SK-N-SH (cell line): ENCODE measurements at regions not wholly inside any gene's neighbourhood (a gene's known extent, or its start where the extent isn't known, plus 50 kb on each side); places are given as distances from the start of the nearest gene placed in this dataset.

Experiments used
- CTCF ChIA-PET: fragments of 300-600, 350-600 bp; formaldehyde crosslinking; extraction: SDS; loops from one replicate; lab custom pipeline; 2021; lab: Yijun Ruan, JAX
- POLR2A ChIA-PET: fragments of 350-600 bp; sonication (Branson Sonifier 250); formaldehyde crosslinking; extraction: SDS; loops from one replicate; lab custom pipeline; 2020; ENCODE audit warnings: antibody characterized with exemption, inconsistent platforms; lab: Yijun Ruan, JAX
- DNase-seq: peaks from one replicate; pipeline ENCODE4 v3.0.0; 2012
- H2AFZ ChIP-seq: fragments of 200-600 bp; sonication (generic); 2 replicates; pipeline ENCODE4 v1.8.1; 2016; ENCODE audit warnings: antibody characterized with exemption, mild to moderate bottlenecking, low read depth
- H3F3A ChIP-seq: fragments of 200-600 bp; sonication (generic); replicated peaks from 2 replicates; pipeline ENCODE3; 2016; ENCODE audit warnings: antibody characterized with exemption, mild to moderate bottlenecking; ENCODE audit not compliant: insufficient read depth
- H3K27ac ChIP-seq, 2 experiments: fragments of 200-500 bp in 1 of 2; fragments of 200-600 bp in 1 of 2; sonication (Bioruptor generic) in 1 of 2; sonication (generic), shearing (Covaris generic) in 1 of 2; 2 replicates each; pipeline versions ENCODE4 v1.5.1 to v1.6.1; 2014 to 2016; ENCODE audit warnings: low read depth in 2 of 2, inconsistent platforms in 1 of 2, low read length in 1 of 2, mild to moderate bottlenecking in 1 of 2, mixed read lengths in 1 of 2
- H3K27me3 ChIP-seq: fragments of 200-600 bp; sonication (generic), shearing (Covaris generic); 2 replicates; pipeline ENCODE4 v1.6.1; 2016; ENCODE audit warnings: mixed run types; ENCODE audit not compliant: insufficient read depth
- H3K36me3 ChIP-seq, 2 experiments: fragments of 200-500 bp in 1 of 2; fragments of 200-600 bp in 1 of 2; sonication (Bioruptor generic) in 1 of 2; sonication (generic) in 1 of 2; replicated peaks in 1 of 2; 2 replicates each; pipeline versions ENCODE3 to v1.5.1; 2014 to 2016; ENCODE audit warnings: low read length in 1 of 2, mild to moderate bottlenecking in 1 of 2; ENCODE audit not compliant: insufficient read depth in 2 of 2, control insufficient read depth in 1 of 2
- H3K4me1 ChIP-seq, 2 experiments: fragments of 200-500 bp in 1 of 2; fragments of 200-600 bp in 1 of 2; sonication (Bioruptor generic) in 1 of 2; sonication (generic), shearing (Covaris generic) in 1 of 2; 2 replicates each; pipeline versions ENCODE4 v1.5.1 to v1.6.1; 2014 to 2016; ENCODE audit warnings: low read depth in 1 of 2, low read length in 1 of 2, mixed run types in 1 of 2; ENCODE audit not compliant: insufficient read depth in 2 of 2, control insufficient read depth in 1 of 2
- H3K4me2 ChIP-seq: fragments of 200-600 bp; sonication (generic), shearing (Covaris generic); 2 replicates; pipeline ENCODE4 v1.6.1; 2017; ENCODE audit warnings: mixed run types
- H3K4me3 ChIP-seq, 2 experiments: fragments of 200-500 bp in 1 of 2; fragments of 200-600 bp in 1 of 2; sonication (Bioruptor generic) in 1 of 2; sonication (generic), shearing (Covaris generic) in 1 of 2; 2 replicates each; pipeline versions ENCODE4 v1.5.1 to v1.8.1; 2014 to 2016; ENCODE audit warnings: low read depth in 2 of 2, inconsistent platforms in 1 of 2, low read length in 1 of 2, mild to moderate bottlenecking in 1 of 2, mixed read lengths in 1 of 2, moderate library complexity in 1 of 2
- H3K79me2 ChIP-seq: fragments of 200-600 bp; sonication (generic); 2 replicates; pipeline ENCODE4 v1.8.1; 2017; ENCODE audit warnings: mild to moderate bottlenecking; ENCODE audit not compliant: insufficient read depth
- H3K9ac ChIP-seq: fragments of 200-600 bp; sonication (generic); 2 replicates; pipeline ENCODE4 v1.6.1; 2017; ENCODE audit warnings: mixed run types
- H3K9me2 ChIP-seq: fragments of 200-600 bp; sonication (generic); 2 replicates; pipeline ENCODE4 v1.6.1; 2017; ENCODE audit warnings: mixed run types
- H3K9me3 ChIP-seq: fragments of 200-600 bp; sonication (generic); 2 replicates; pipeline ENCODE4 v1.6.1; 2017; ENCODE audit warnings: mixed run types, mild to moderate bottlenecking, moderate library complexity
- H4K20me1 ChIP-seq: fragments of 200-600 bp; sonication (generic); 2 replicates; pipeline ENCODE4 v1.6.1; 2017; ENCODE audit warnings: mild to moderate bottlenecking, mixed run types; ENCODE audit not compliant: insufficient read depth
- CHD2 ChIP-seq: fragments of 150-350 bp; IDR thresholded peaks from 2 replicates; pipeline ENCODE4 v1.6.1; 2018; ENCODE audit warnings: low read length; ENCODE audit not compliant: partially characterized antibody
- CTCF ChIP-seq: fragments of 200-600 bp; sonication (generic); IDR thresholded peaks from 2 replicates; pipeline ENCODE4 v1.6.1; 2017; ENCODE audit warnings: antibody characterized with exemption, mild to moderate bottlenecking, moderate library complexity
- ELF1 ChIP-seq: IDR thresholded peaks from 2 replicates; pipeline ENCODE4 v1.4.0; 2012
- EP300 ChIP-seq, 2 experiments: IDR thresholded peaks; 2 replicates each; pipeline versions ENCODE4 v1.4.0 to v1.6.1; 2012; ENCODE audit warnings: borderline replicate concordance in 1 of 2, low read depth in 1 of 2, low read length in 1 of 2
- EZH2phosphoT487 ChIP-seq: fragments of 200-600 bp; sonication (generic); IDR thresholded peaks from 2 replicates; pipeline ENCODE4 v1.6.1; 2017; ENCODE audit warnings: low read depth, mixed run types, mild to moderate bottlenecking, antibody characterized with exemption, moderate library complexity, borderline replicate concordance
- FOXJ3 ChIP-seq: sonication (generic); formaldehyde crosslinking; IDR thresholded peaks from 2 replicates; pipeline ENCODE4 v1.5.1; 2020; ENCODE audit warnings: mild to moderate bottlenecking, missing genetic modification reagents
- FOXM1 ChIP-seq: IDR thresholded peaks from 2 replicates; pipeline ENCODE4 v1.4.0; 2012; ENCODE audit warnings: low read depth, mild to moderate bottlenecking
- GABPA ChIP-seq: IDR thresholded peaks from 2 replicates; pipeline ENCODE4 v1.4.0; 2012; ENCODE audit warnings: low read depth, mild to moderate bottlenecking
- MAX ChIP-seq: IDR thresholded peaks from 2 replicates; pipeline ENCODE4 v1.4.0; 2012; ENCODE audit warnings: low read depth
- MXI1 ChIP-seq: IDR thresholded peaks from 2 replicates; pipeline ENCODE4 v1.6.1; 2012; ENCODE audit warnings: mild to moderate bottlenecking, low read depth, low read length, improper control_type of control experiment
- RAD21 ChIP-seq: IDR thresholded peaks from 2 replicates; pipeline ENCODE4 v1.6.1; 2012; ENCODE audit warnings: mild to moderate bottlenecking, low read length
- RCOR1 ChIP-seq: fragments of 150-350 bp; IDR thresholded peaks from 2 replicates; pipeline ENCODE4 v1.6.1; 2017; ENCODE audit warnings: antibody characterized with exemption, low read length
- RFX5 ChIP-seq: IDR thresholded peaks from 2 replicates; pipeline ENCODE4 v1.6.1; 2012; ENCODE audit warnings: mild to moderate bottlenecking, improper control_type of control experiment, low read length
- RXRA ChIP-seq: IDR thresholded peaks from 2 replicates; pipeline ENCODE4 v1.4.0; 2012; ENCODE audit warnings: low read depth, mild to moderate bottlenecking, borderline replicate concordance
- SIN3A ChIP-seq: IDR thresholded peaks from 2 replicates; pipeline ENCODE4 v1.6.1; 2012; ENCODE audit warnings: low read depth, mild to moderate bottlenecking, low read length, moderate library complexity, borderline replicate concordance
- TCF12 ChIP-seq: IDR thresholded peaks from 2 replicates; pipeline ENCODE4 v1.4.0; 2012
- TEAD4 ChIP-seq: IDR thresholded peaks from 2 replicates; pipeline ENCODE4 v1.4.0; 2012; ENCODE audit warnings: mild to moderate bottlenecking, borderline replicate concordance; ENCODE audit not compliant: insufficient read depth
- YY1 ChIP-seq: IDR thresholded peaks from 2 replicates; pipeline ENCODE4 v1.4.0; 2012; ENCODE audit warnings: low read depth, mild to moderate bottlenecking
- WGBS: methylation state at CpG from one replicate; pipeline ENCODE4 v1.1.6; 2017; ENCODE audit warnings: low lambda C conversion rate; 5-methylcytosine and 5-hydroxymethylcytosine counted together
- TF ChIP-seq, protein P1 (sequence below): IDR thresholded peaks from 2 replicates; pipeline ENCODE4 v1.4.0; 2012; ENCODE audit warnings: low read depth, borderline replicate concordance

DNA sequence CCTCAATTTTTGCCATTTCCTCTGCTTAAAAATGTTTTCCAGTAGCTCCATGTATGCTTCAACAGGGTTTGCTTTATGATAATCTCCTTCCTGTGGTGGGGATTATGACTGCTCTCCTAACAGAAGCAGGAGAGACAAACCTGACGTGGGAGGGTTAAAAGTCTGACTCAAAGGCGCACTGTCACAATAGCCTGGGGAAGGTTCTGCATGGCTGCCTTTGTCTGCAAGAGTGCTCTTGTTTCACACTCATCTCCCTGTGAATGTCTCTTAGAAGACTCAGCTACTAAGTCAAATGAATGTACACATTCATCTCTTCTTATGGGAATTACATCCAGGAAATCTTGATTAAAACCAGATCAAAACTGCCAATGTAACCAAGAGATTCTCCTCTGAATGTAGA is 90.9 kb upstream of the MTAP start (continued):
- TF ChIP-seq RAD21 (no peak), FOXM1 (no peak), RFX5 (no peak), YY1 (no peak), TEAD4 (no peak), RXRA (no peak)

DNA sequence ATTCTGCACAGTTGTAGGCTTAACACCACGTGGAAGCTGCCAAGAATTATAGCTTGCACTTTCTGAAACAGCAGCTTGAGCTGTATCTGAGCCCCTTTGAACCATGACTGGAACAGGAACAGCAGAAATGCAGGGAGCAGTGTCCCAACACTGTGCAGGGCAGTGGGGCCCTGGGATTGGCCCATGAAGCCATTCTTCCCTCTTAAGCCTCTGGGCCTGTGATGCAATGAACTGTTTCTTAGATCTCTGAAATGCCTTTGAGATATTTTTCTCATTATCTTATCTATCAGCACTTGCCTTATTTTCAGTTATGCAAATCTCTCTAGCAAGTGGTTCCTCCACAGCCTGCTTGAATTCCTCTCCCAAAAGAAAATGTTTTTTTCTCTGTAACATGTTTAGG is 87.0 kb upstream of the MTAP start:
- no peaks in the 10 kb centered on the region for H3K9me3 ChIP-seq
- H3K27me3 ChIP-seq, result peaks cover 19% of the 10 kb centered on the region; the same call in 1 of the 2 replicates
- WGBS, result 0% methylated on average over 1 of the region's 1 CpG
- H3K36me3 ChIP-seq, result no peaks in the 10 kb centered on the region
- TF ChIP-seq CHD2, result no peak
- TF ChIP-seq RCOR1, result no peak
- TF ChIP-seq YY1, result no peak
- TF ChIP-seq EP300 (IDR thresholded peaks at IDR 0.05; ENCODE audit: borderline replicate concordance in 1 of 2, low read depth in 1 of 2, low read length in 1 of 2), result no peak
- TF ChIP-seq FOXM1, result no peak
- TF ChIP-seq ELF1, result no peak
- no peak for TF ChIP-seq TCF12
- no peak for TF ChIP-seq SIN3A
- TF ChIP-seq FOXJ3 (CRISPR knock-in tag), result no peak
- no peak for TF ChIP-seq GABPA
- TF ChIP-seq RXRA, result no peak
- no peak for TF ChIP-seq MXI1
- TF ChIP-seq MAX, result no peak
- H3K9ac ChIP-seq, result no peak overlapping the region
- no peak overlapping the region for H2AFZ ChIP-seq
- H4K20me1 ChIP-seq, result no peaks in the 10 kb centered on the region
- DNase-seq, result no peak
- ChIA-PET POLR2A (no interaction called here), CTCF (no interaction called here)
- H3K27ac ChIP-seq, result no peak overlapping the region
- H3K79me2 ChIP-seq, result no peaks in the 10 kb centered on the region
- no peak overlapping the region for H3K4me3 ChIP-seq
- no peaks in the 10 kb centered on the region for H3F3A ChIP-seq
- no peaks in the 10 kb centered on the region for H3K4me1 ChIP-seq
- peaks cover under 1% of the 10 kb centered on the region; the same call in 1 of the 2 replicates for H3K9me2 ChIP-seq
- H3K4me2 ChIP-seq, result no peak overlapping the region

DNA sequence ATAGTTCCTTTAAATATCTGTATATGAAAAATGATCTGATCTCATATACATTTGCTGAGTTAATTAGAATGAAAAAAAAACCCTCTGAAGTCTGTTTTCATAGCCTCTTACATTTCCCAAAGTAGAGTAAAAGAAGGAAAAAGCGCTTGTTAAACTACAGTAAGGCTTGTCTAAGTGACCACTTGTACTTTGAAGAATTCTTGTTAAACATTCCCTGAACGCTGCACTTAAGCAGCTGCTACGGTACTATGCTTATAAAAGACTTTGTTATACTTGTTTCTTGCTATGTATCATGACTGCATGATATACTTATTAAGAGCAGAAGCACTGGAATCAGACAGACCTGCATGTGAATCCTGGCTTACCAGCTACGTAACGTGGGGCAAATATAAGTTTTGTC is 81.7 kb upstream of the MTAP start:
- POLR2A ChIA-PET, result no interaction called here

More for the DNA sequence above, 81.7 kb upstream of the MTAP start:
- H3K4me3 ChIP-seq, result no peak overlapping the region
- no peak overlapping the region for H2AFZ ChIP-seq
- CTCF ChIA-PET, result interaction anchor here (1.7 kb wide), 1 partner anchor 12 kb away, joined by 5 read pairs; no protein-coding TSS in a partner anchor
- no peak overlapping the region for H3K27ac ChIP-seq
- H3K9ac ChIP-seq, result no peak overlapping the region
- H3K27me3 ChIP-seq, result peaks cover 28% of the 10 kb centered on the region; the same call in 1 of the 2 replicates
- no peaks in the 10 kb centered on the region for H3K9me3 ChIP-seq
- no peak for DNase-seq
- no peak overlapping the region for H3K4me2 ChIP-seq
- H3K36me3 ChIP-seq, result no peaks in the 10 kb centered on the region
- 21% methylated on average over 5 of the region's 5 CpGs for WGBS
- H3K4me1 ChIP-seq, result no peaks in the 10 kb centered on the region
- H3K79me2 ChIP-seq, result no peaks in the 10 kb centered on the region
- H4K20me1 ChIP-seq, result no peaks in the 10 kb centered on the region
- H3K9me2 ChIP-seq, result no peaks in the 10 kb centered on the region
- TF ChIP-seq, protein P1, sequence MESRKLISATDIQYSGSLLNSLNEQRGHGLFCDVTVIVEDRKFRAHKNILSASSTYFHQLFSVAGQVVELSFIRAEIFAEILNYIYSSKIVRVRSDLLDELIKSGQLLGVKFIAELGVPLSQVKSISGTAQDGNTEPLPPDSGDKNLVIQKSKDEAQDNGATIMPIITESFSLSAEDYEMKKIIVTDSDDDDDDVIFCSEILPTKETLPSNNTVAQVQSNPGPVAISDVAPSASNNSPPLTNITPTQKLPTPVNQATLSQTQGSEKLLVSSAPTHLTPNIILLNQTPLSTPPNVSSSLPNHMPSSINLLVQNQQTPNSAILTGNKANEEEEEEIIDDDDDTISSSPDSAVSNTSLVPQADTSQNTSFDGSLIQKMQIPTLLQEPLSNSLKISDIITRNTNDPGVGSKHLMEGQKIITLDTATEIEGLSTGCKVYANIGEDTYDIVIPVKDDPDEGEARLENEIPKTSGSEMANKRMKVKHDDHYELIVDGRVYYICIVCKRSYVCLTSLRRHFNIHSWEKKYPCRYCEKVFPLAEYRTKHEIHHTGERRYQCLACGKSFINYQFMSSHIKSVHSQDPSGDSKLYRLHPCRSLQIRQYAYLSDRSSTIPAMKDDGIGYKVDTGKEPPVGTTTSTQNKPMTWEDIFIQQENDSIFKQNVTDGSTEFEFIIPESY, result no peak
- no peak for TF ChIP-seq CTCF
- TF ChIP-seq MXI1, result no peak
- TF ChIP-seq EZH2phosphoT487, result no peak
- no peak for TF ChIP-seq SIN3A
- H3F3A ChIP-seq, result no peaks in the 10 kb centered on the region
